Activated CD8-positive, alpha-beta T cell treated with anti-CD3 and anti-CD28 coated beads for 36 hours (primary cell): ENCODE measurements at regions not wholly inside any gene's neighbourhood (a gene's known extent, or its start where the extent isn't known, plus 50 kb on each side); places are given as distances from the start of the nearest gene placed in this dataset.

Experiments used
- ATAC-seq: fragments of 200-7000 bp; cut with Tn5 transposase; one replicate; pipeline ENCODE4 v1.10.0; 2021; ENCODE audit warnings: mild to moderate bottlenecking, moderate library complexity
- CTCF ChIA-PET: fragments of 350-600 bp; sonication (Branson Sonifier 250); formaldehyde crosslinking; loops from one replicate; lab custom pipeline; 2021; ENCODE audit warnings: antibody characterized with exemption; lab: Charles Lee
- POLR2A ChIA-PET: fragments of 350-600 bp; sonication (Branson Sonifier 250); formaldehyde crosslinking; loops from one replicate; lab custom pipeline; 2021; ENCODE audit warnings: antibody characterized with exemption; lab: Charles Lee
- DNase-seq: peaks from one replicate; pipeline ENCODE4 v3.0.0-alpha.2; 2020
- H3K27ac Mint-ChIP-seq: one replicate; pipeline ENCODE4 v1.8.0; 2021; ENCODE audit warnings: mild to moderate bottlenecking, mixed read lengths
- H3K27me3 Mint-ChIP-seq: one replicate; pipeline ENCODE4 v1.8.0; 2021; ENCODE audit warnings: mixed read lengths
- H3K36me3 Mint-ChIP-seq: one replicate; pipeline ENCODE4 v1.8.0; 2021; ENCODE audit warnings: low read depth, mixed read lengths
- H3K4me1 Mint-ChIP-seq: one replicate; pipeline ENCODE4 v1.8.0; 2021; ENCODE audit warnings: low read depth, mixed read lengths
- H3K4me3 Mint-ChIP-seq: one replicate; pipeline ENCODE4 v1.8.0; 2021; ENCODE audit warnings: mild to moderate bottlenecking, moderate library complexity, mixed read lengths
- H3K9me3 Mint-ChIP-seq: one replicate; pipeline ENCODE4 v1.8.0; 2021; ENCODE audit warnings: mixed read lengths
- intact Hi-C: fragments of 100-400 bp; cut with micrococcal nuclease; formaldehyde crosslinking; loops from one replicate; pipeline ENCODE4 v1.10.0; 2022
- TF ChIP-seq, protein P1 (sequence below): fragments of 200-600 bp; IDR thresholded peaks from one replicate; pipeline ENCODE4 v1.8.0; 2022; ENCODE audit warnings: antibody characterized with exemption, mild to moderate bottlenecking

DNA sequence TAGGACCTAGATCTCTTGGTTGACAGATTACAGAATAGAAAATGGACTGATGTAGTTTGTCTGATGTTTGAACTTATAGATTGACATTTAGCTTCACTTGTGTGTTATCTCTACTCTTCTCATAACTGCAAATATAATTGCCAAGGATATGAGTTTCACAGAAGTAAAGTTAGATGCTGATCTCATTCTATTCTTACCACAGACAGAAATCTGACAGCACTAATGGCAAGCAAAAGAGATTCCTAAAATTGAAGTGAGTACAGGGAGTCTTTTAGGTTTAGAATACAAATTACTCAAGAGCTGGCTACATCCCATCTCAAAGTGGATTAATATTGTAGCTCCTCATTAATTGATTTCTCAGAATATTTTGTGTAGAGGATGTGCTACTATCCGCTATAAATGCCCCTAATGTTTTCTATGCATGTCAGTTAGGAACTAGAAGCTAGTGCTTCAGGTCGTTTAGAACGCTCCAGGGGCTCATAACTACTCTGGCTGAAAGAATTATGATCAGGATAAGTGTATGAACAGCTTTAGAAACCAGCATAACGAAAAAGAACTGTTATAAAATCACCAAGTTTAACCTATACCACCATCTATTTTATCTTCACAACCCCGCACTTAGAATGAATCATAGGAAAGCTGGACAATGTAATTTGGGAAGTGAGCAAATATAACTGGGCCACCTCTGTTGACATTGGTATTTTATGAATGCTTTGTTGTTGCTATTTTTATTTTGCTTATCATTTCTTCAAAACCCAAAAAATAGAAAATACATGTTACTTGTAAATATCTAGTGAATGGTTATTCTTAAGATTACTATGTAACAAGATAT lies 378.8 kb upstream of the REG3G start:
- H3K27ac Mint-ChIP-seq, result no peak overlapping the region
- ATAC-seq (no peak), DNase-seq (no peak)
- ChIA-PET POLR2A (no interaction called here), CTCF (no interaction called here)
- intact Hi-C loops, result no loop called here
- no peaks in the 10 kb centered on the region for H3K27me3 Mint-ChIP-seq
- no peaks in the 10 kb centered on the region for H3K4me1 Mint-ChIP-seq
- TF ChIP-seq, protein P1, sequence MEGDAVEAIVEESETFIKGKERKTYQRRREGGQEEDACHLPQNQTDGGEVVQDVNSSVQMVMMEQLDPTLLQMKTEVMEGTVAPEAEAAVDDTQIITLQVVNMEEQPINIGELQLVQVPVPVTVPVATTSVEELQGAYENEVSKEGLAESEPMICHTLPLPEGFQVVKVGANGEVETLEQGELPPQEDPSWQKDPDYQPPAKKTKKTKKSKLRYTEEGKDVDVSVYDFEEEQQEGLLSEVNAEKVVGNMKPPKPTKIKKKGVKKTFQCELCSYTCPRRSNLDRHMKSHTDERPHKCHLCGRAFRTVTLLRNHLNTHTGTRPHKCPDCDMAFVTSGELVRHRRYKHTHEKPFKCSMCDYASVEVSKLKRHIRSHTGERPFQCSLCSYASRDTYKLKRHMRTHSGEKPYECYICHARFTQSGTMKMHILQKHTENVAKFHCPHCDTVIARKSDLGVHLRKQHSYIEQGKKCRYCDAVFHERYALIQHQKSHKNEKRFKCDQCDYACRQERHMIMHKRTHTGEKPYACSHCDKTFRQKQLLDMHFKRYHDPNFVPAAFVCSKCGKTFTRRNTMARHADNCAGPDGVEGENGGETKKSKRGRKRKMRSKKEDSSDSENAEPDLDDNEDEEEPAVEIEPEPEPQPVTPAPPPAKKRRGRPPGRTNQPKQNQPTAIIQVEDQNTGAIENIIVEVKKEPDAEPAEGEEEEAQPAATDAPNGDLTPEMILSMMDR, result no peak
- no peaks in the 10 kb centered on the region for H3K36me3 Mint-ChIP-seq
- no peak overlapping the region for H3K4me3 Mint-ChIP-seq
- peaks cover 10% of the 10 kb centered on the region for H3K9me3 Mint-ChIP-seq

DNA sequence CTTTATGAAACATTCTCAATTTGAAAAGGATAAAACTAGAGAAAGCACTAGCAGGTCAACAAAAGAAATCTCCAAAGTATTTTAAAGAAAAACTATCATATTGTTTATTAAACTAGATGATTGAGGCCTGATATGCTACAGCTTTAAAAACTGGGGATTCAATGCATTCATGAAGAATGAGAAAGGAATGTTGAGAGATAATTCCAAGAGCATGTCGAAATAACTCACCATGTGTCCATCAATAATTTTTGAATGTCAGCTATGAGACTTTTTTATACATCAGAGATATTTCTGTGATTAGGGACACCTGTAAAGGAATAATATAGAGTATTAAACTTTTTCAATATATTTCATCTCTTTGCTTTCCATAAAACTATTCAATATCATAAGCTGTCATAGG lies 376.9 kb upstream of the REG3G start:
- TF ChIP-seq, protein P1, result no peak
- POLR2A ChIA-PET, result no interaction called here
- CTCF ChIA-PET, result no interaction called here
- H3K4me3 Mint-ChIP-seq, result no peak overlapping the region
- H3K27ac Mint-ChIP-seq, result no peak overlapping the region
- intact Hi-C loops, result no loop called here
- ATAC-seq (no peak), DNase-seq (no peak)
- H3K27me3 Mint-ChIP-seq, result no peaks in the 10 kb centered on the region
- no peaks in the 10 kb centered on the region for H3K4me1 Mint-ChIP-seq
- H3K36me3 Mint-ChIP-seq, result no peaks in the 10 kb centered on the region
- peaks cover 11% of the 10 kb centered on the region for H3K9me3 Mint-ChIP-seq

DNA sequence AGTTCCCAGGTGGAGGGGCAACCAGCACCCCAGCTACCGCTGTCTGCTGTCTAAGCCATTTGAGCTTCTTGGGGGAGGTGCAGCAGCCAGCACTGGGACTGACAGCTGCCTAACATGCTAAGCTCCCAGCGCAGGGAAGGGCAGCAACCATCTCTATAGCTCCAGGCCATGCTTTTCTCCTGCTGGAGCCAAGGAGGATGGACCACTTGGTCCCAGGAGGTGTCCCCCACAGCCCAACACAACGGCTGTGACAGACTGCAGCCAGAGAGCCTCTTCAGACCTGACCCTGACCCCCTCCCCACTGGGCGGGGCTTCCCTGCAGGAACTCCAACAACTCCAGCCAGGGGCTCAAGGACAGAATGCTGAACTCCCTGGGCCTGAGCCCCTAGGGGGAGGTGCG lies 370.6 kb upstream of the REG3G start:
- CTCF ChIA-PET, result interaction anchor here (1.6 kb wide), 1 partner anchor 18 kb away, joined by 4 read pairs; no protein-coding TSS in a partner anchor
- POLR2A ChIA-PET, result no interaction called here
- ATAC-seq (no peak), DNase-seq (no peak)
- H3K4me1 Mint-ChIP-seq, result no peaks in the 10 kb centered on the region
- H3K9me3 Mint-ChIP-seq, result peaks cover 21% of the 10 kb centered on the region
- TF ChIP-seq, protein P1, result no peak
- H3K27ac Mint-ChIP-seq, result no peak overlapping the region
- no peaks in the 10 kb centered on the region for H3K27me3 Mint-ChIP-seq
- no peaks in the 10 kb centered on the region for H3K36me3 Mint-ChIP-seq
- intact Hi-C loops, result no loop called here
- H3K4me3 Mint-ChIP-seq, result no peak overlapping the region

DNA sequence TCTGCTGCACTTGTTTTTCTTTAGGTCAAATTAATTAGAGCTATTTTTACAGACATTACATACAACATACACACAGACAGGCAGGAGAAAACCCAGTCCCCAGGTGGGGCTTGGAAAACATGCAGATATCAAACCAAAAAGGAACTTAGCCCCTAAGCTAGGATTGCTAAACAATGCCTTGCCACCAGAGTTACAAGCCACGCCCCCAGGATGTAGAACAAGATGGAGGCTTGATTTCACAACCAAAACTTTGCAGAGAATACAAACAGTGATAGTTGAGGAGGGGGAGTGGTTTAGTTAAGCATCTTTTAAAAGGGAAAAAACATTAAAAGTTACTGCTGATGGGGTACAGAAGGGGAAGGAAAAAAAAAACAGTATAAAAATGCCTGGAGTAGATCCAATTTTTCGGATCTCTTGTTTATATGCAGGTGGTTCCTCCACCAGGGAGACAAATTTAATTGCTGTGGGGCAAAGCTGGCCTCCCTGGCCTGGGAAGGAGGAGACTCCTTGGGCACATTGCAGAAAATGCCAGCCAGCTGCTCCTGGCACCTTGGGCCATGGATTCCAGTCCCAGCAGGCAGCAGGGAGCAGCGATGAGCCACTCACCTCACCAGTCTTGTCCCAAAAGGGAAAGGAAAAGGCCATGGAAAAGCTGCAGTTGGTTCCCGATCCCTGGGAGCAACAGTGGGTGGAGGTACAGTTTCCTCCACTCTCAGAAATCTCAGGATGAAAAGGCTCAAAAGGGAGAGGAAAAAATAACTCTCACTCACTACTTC lies 348.4 kb upstream of the REG3G start:
- TF ChIP-seq, protein P1, result no peak
- POLR2A ChIA-PET, result no interaction called here
- ATAC-seq (no peak), DNase-seq (no peak)
- intact Hi-C loops, result no loop called here
- H3K4me3 Mint-ChIP-seq, result no peak overlapping the region
- H3K4me1 Mint-ChIP-seq, result no peaks in the 10 kb centered on the region
- CTCF ChIA-PET, result no interaction called here
- no peaks in the 10 kb centered on the region for H3K36me3 Mint-ChIP-seq
- no peaks in the 10 kb centered on the region for H3K27me3 Mint-ChIP-seq
- H3K9me3 Mint-ChIP-seq, result peaks cover 15% of the 10 kb centered on the region
- no peak overlapping the region for H3K27ac Mint-ChIP-seq

DNA sequence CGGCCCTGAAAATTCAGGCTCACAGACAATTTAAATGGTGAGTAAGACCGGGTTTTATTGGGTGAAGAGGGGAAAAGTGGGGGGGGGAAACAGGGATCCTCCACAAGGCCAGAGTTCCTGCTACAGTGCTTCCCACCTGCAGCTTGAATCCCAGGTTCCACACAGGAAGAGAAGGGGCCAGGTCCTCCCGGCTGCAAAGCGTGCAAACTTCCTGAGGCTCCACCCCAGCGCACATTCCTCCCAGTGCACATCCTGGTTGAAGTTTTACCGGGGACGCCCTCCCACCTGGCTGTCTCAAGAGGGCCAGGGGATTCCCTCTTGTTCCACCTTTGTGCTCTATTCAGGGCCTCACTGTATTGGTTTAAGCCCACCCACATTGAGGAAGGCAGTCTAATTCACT lies 347.7 kb upstream of the REG3G start:
- no peak overlapping the region for H3K27ac Mint-ChIP-seq
- no peaks in the 10 kb centered on the region for H3K4me1 Mint-ChIP-seq
- H3K9me3 Mint-ChIP-seq, result peaks cover 15% of the 10 kb centered on the region
- ChIA-PET POLR2A (no interaction called here), CTCF (no interaction called here)
- no peak for ATAC-seq
- H3K27me3 Mint-ChIP-seq, result no peaks in the 10 kb centered on the region
- TF ChIP-seq, protein P1, result no peak
- no peak overlapping the region for H3K4me3 Mint-ChIP-seq
- no peak for DNase-seq
- intact Hi-C loops, result no loop called here
- H3K36me3 Mint-ChIP-seq, result no peaks in the 10 kb centered on the region
